ENCODE measurements at regions not wholly inside any gene's neighbourhood (a gene's known extent, or its start where the extent isn't known, plus 50 kb on each side); places are given as distances from the start of the nearest gene placed in this dataset.
A peak's percentile ranks its signal among the peaks of the same experiment; 100 is the strongest.

- no peaks in the 10 kb centered on the region for H3K27me3 ChIP-seq (replicated peaks in 1 of 4; ENCODE audit: control insufficient read depth in 3 of 4, extremely low read depth in 1 of 4, insufficient read depth in 3 of 4, low read length in 3 of 4)
- DNase-seq (ENCODE audit: low read depth in 1 of 2, low spot score in 2 of 2): no peak
- CTCF ChIA-PET (ENCODE audit: partially characterized antibody): no interaction called here
- TF ChIP-seq SIN3A (conservative IDR thresholded peaks at IDR 0.05 in 1 of 2, IDR thresholded peaks at IDR 0.05 in 1 of 2; ENCODE audit: low read depth in 1 of 2, low read length in 2 of 2): no peak
- no peak for TF ChIP-seq KDM1A (IDR thresholded peaks at IDR 0.05; ENCODE audit: borderline replicate concordance, low read length)
- TF ChIP-seq EZH2 (IDR thresholded peaks at IDR 0.05; ENCODE audit: low read depth, low read length, severe bottlenecking): no peak
- no peak for TF ChIP-seq BCL11A (IDR thresholded peaks at IDR 0.05; ENCODE audit: low read depth in 2 of 2, low read length in 2 of 2)
- TF ChIP-seq RNF2 (IDR thresholded peaks at IDR 0.05; ENCODE audit: borderline replicate concordance, low read depth, low read length, missing control alignments, poor library complexity, severe bottlenecking): no peak
- no peak for TF ChIP-seq TBP (IDR thresholded peaks at IDR 0.05; ENCODE audit: low read depth, low read length)
- TF ChIP-seq SAP30 (IDR thresholded peaks at IDR 0.05; ENCODE audit: insufficient read depth, insufficient replicate concordance, low read length): no peak
- no peak for TF ChIP-seq NANOG (IDR thresholded peaks at IDR 0.05; ENCODE audit: insufficient read depth, low read depth, low read length, poor library complexity, severe bottlenecking)
Measured at GRCh38 chr10:21065621-21066248, 168.6 kb upstream of the NEBL start.

More at GRCh38 chr10:21065621-21066248, 168.6 kb upstream of the NEBL start:
- Histone ChIP-seq H3K27ac (ENCODE audit: low read depth, low read length) (no peak overlapping the region), H3K9me3 (ENCODE audit: insufficient read depth in 2 of 2, low read depth in 1 of 2, low read length in 1 of 2) (no peaks in the 10 kb centered on the region), H3K23me2 (ENCODE audit: low read depth, low read length) (no peaks in the 10 kb centered on the region), H3K4me2 (ENCODE audit: insufficient read depth in 1 of 2, low read depth in 2 of 2, low read length in 2 of 2) (no peak overlapping the region), H2BK120ac (replicated peaks; ENCODE audit: low read depth, low read length) (no peak overlapping the region), H3K14ac (ENCODE audit: insufficient read length) (no peak overlapping the region), H3K56ac (replicated peaks; ENCODE audit: insufficient read length, low read depth, low read length) (no peak overlapping the region), H3K4me3 (ENCODE audit: extremely low read depth in 1 of 4, insufficient read depth in 2 of 4, low read depth in 3 of 4, low read length in 4 of 4) (no peak overlapping the region), H4K8ac (ENCODE audit: extremely low read depth, insufficient read depth, low read length) (no peak overlapping the region), H3K4ac (replicated peaks; ENCODE audit: insufficient read length, low read depth, low read length) (no peak overlapping the region), H2AFZ (ENCODE audit: low read length) (no peak overlapping the region), H4K5ac (ENCODE audit: insufficient read length, low read depth, low read length) (no peak overlapping the region), H2BK15ac (ENCODE audit: low read length) (no peak overlapping the region), H3K36me3 (ENCODE audit: control insufficient read depth in 2 of 4, insufficient read depth in 4 of 4, low read length in 3 of 4) (no peaks in the 10 kb centered on the region), H3K79me2 (ENCODE audit: control insufficient read depth in 1 of 2, insufficient read depth in 2 of 2, low read length in 2 of 2) (no peaks in the 10 kb centered on the region), H2BK12ac (ENCODE audit: low read depth, low read length) (no peak overlapping the region), H2BK5ac (ENCODE audit: low read depth, low read length) (no peak overlapping the region), H3K79me1 (ENCODE audit: low read depth, low read length) (no peaks in the 10 kb centered on the region), H4K20me1 (replicated peaks in 1 of 2; ENCODE audit: control insufficient read depth in 1 of 2, insufficient read depth in 2 of 2, low read length in 2 of 2) (no peaks in the 10 kb centered on the region), H2BK20ac (ENCODE audit: low read length) (no peak overlapping the region), H3K23ac (ENCODE audit: insufficient read length) (peak overlapping the region; percentile 79), H3K4me1 (replicated peaks in 1 of 4; ENCODE audit: control insufficient read depth in 3 of 4, insufficient read depth in 4 of 4, low read length in 3 of 4) (peaks cover 0 to 3% (median 0%) of the 10 kb centered on the region in 4 experiments; a peak in 1 of 7 replicates), H3K9ac (replicated peaks in 1 of 4; ENCODE audit: extremely low read depth in 1 of 4, low read depth in 3 of 4, low read length in 3 of 4) (no peak overlapping the region), H3K18ac (ENCODE audit: extremely low read depth, low read length) (no peak overlapping the region), H2AK5ac (ENCODE audit: low read depth, low read length) (no peak overlapping the region), H4K91ac (replicated peaks; ENCODE audit: insufficient read length, low read length) (no peak overlapping the region)
- WGBS, 2 experiments (ENCODE audit: extremely low coverage in 1 of 2, insufficient coverage in 1 of 2, insufficient read length in 1 of 2, insufficient replicate concordance in 2 of 2, low coverage in 1 of 2, low lambda C conversion rate in 2 of 2, missing lambda C conversion rate in 1 of 2): 86% methylated on average over 2 of the region's 2 CpGs; no CpG with 5 or more reads in 1 of the 2 experiments
- no peak for FAIRE-seq
- POLR2A ChIA-PET (ENCODE audit: partially characterized antibody): no interaction called here
